ENCODE measurements at regions not wholly inside any gene's neighbourhood (a gene's known extent, or its start where the extent isn't known, plus 50 kb on each side); places are given as distances from the start of the nearest gene placed in this dataset.
A peak's percentile ranks its signal among the peaks of the same experiment; 100 is the strongest.

DNA sequence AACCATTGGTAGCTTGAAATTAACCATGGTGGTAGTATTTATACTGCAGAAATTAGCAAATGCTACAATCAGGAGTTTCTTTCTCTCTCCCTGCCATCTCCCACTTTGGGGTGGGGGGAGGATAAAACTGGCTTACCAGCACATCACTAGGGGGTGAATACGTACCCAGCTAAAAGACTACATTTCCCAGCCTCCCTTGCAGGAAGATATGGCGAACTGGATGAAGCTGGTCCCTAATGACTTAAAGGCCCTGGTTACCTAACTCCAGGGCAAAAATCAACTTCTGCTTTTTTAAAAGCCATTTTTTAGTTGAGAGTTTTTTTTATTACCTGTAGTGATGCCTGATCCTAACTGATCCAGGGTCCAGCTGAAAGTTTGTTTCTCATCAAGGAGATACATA, 70.3 kb upstream of the RAB12 start:
- DNase-seq, result no peak

DNA sequence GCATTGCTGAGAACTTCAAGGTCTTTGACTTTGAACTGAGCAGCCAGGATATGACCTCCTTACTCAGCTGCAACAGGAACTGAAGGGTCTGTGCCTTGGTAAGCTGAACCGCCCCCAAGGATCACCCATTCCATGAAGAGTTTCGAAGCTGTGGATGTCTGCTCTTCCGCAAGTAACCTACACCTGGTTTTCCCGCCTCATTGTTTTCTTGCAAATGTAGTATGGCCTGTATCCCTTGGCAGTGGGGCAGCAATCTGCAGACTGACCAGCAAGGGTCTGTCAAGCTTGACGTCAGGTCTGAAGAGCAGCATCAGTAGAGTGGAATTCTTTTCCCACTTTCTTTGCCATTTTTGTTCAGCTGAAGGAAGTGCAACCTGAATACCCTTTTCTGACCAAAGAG, 62.6 kb upstream of the RAB12 start:
- DNase-seq, result no peak

DNA sequence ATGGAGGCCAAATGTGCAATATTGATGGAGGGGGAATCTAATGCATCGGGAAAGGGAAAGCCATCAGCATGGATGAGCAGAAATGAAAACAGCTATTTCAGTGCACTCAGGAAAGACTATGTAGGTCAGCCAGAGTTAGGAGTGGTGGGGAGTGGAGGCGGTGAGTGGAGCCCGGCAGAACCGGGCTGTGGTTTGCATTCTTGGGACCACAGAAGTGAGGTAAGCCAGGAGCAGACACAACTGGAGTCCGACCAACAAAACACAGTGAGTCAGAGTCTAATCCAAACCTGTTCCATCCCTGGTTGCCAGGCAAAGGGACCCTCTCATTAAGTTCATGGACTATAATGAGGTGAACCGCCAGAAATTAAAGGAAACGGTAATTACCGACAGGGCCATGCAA, 61.1 kb upstream of the RAB12 start:
- peak; percentile 24 for DNase-seq

DNA sequence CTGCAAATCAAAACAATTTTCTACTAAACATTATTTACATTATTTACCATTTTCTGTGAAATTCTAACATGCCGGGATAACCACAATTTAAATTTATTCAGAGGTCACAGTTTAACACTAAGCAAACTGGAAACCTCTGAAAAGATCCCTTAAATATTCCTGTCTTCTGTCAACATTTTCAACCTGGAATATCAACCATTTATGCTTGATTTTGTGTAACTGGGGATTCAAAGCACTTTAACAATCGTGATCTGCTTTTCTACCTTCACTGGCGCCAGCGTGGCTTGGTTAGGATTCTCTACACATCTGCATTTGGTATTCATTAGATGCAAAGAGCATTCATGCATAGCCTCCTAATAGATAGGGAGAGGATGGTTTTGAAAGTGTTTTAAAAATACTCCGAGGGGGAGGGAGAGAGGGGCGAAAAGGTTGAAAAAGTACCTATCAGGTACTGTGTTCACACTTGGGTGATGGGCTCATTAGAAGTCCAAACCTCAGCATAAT, 59.9 kb upstream of the RAB12 start:
- DNase-seq, result no peak

DNA sequence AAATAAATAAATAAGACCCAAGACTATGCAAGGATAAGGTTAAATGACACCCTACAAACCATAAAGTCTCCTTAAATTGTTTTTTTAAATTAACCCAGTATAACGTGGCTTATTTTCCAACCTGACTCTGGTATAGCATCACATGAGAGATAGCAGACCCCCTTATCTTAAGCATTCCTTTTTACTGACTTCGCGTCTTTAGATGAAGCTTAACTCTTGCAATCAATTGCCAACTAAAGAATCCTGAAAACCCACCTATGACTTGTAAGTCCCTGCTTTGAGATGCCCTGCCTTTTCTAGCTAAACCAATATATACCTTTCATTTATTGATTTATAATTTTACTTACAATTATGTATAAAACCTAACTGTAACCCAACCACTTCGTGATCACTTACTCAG, 57.1 kb upstream of the RAB12 start:
- DNase-seq, result no peak

DNA sequence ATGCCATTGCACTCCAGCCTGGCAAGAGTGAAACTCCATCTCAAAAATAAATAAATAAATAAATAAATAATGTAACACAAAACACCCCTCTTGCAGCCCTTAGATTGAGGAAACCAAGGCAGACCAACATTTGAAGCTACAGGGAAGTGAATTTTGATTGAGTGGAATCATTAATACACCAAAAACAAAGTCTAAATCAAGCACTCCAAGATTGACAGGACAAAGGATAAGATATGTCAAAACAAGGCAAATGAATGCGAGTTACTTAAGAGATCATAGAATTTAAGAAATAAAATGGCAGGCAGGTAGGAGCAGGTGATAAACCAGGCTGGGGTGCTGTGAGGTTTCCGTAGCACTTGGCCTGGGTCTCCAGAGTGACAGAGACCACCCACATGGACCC, 54.9 kb upstream of the RAB12 start:
- no peak for DNase-seq

GRCh38 chr18:8556424-8556823, 52.8 kb upstream of the RAB12 start:
- no peak for DNase-seq
